Heart left ventricle (tissue), 16 donors: ENCODE measurements at regions not wholly inside any gene's neighbourhood (a gene's known extent, or its start where the extent isn't known, plus 50 kb on each side); places are given as distances from the start of the nearest gene placed in this dataset.

Source experiments
- ATAC-seq, 4 donors: fragments of 200-7000 bp; cut with Tn5 transposase; one replicate each; pipeline ENCODE4 v1.9.1; 2020 to 2022; ENCODE audit warnings: moderate library complexity in 4 of 4, mild to moderate bottlenecking in 3 of 4, moderate number of reproducible peaks in 1 of 4
- DNase-seq, 5 donors: peaks; one replicate each; pipeline ENCODE4 v3.0.0-alpha.2; 2020
- H3K27ac ChIP-seq, 12 donors: fragments of 200-600 bp; sonication (generic) in 4 of 12; one replicate each; pipeline versions ENCODE4 v1.5.0 to v1.8.0; 2016 to 2022; ENCODE audit warnings: mild to moderate bottlenecking in 2 of 12
- H3K27me3 ChIP-seq, 9 donors: fragments of 200-600 bp; sonication (generic) in 2 of 9; one replicate each; pipeline versions ENCODE4 v1.5.1 to v1.8.0; 2016 to 2022; ENCODE audit warnings: mild to moderate bottlenecking in 3 of 9
- H3K36me3 ChIP-seq, 9 donors: fragments of 200-600 bp; sonication (generic) in 2 of 9; one replicate each; pipeline versions ENCODE4 v1.5.0 to v1.8.0; 2018 to 2022; ENCODE audit warnings: mild to moderate bottlenecking in 2 of 9
- H3K4me1 ChIP-seq, 12 donors: fragments of 200-600 bp; sonication (generic) in 4 of 12; one replicate each; pipeline versions ENCODE4 v1.5.0 to v1.8.0; 2016 to 2022; ENCODE audit warnings: mild to moderate bottlenecking in 3 of 12
- H3K4me3 ChIP-seq, 12 donors: fragments of 200-600 bp; sonication (generic) in 4 of 12; one replicate each; pipeline versions ENCODE4 v1.5.0 to v1.8.0; 2017 to 2022; ENCODE audit warnings: mild to moderate bottlenecking in 9 of 12, moderate library complexity in 4 of 12
- H3K9me3 ChIP-seq, 12 donors: fragments of 200-600 bp; sonication (generic) in 4 of 12; one replicate each; pipeline versions ENCODE4 v1.5.0 to v1.8.0; 2016 to 2022; ENCODE audit warnings: mild to moderate bottlenecking in 1 of 12
- POLR2A ChIP-seq, 2 donors: fragments of 450-650 bp; IDR thresholded peaks; one replicate each; pipeline ENCODE4 v1.6.1; 2017; ENCODE audit warnings: antibody characterized with exemption in 2 of 2, mild to moderate bottlenecking in 2 of 2, moderate library complexity in 2 of 2
- WGBS, 4 donors: extraction: QIAGEN DNeasy Blood & Tissue Kit in 2 of 4; methylation state at CpG; one replicate each; pipeline versions ENCODE4 v1.1.5 to v1.1.7; 2013 to 2018; 5-methylcytosine and 5-hydroxymethylcytosine counted together
- intact Hi-C, 10 donors: fragments of 100-400 bp; cut with DNase I; formaldehyde crosslinking; loops; one replicate each; pipeline versions ENCODE4 v1.11.1 to v1.14.2; 2022
- TF ChIP-seq, protein P1 (sequence below), 12 donors: fragments of 200-600 bp; sonication (generic) in 4 of 12; IDR thresholded peaks; one replicate each; pipeline versions ENCODE4 v1.5.0 to v1.8.0; 2018 to 2022; ENCODE audit warnings: antibody characterized with exemption in 12 of 12, mild to moderate bottlenecking in 5 of 12
- donor health status: ischemic (EF 13 %, LVEDD 7.1; RV severe dilation, severe dysfunction).
- donor health status: healthy with polysubstance abuse.
- donor health status: DM: no; HTN: yes; CAD: no.
- donor health status: DM: no; HTN: no; CAD: no.
- donor health status: ischemic (EF 25% LVEDD 6.9; RV normal size, moderate dysfunction).
- donor health status: ischemic (EF 25% LVEDD 5.7; RV mildly dilated, moderate dysfunction).
- donor health status: healthy.
- donor health status: DM: yes; HTN: yes; CAD: no.
- donor health status: ischemic (EF 35%, LVEDD 5.7; RV mildly dilated, moderate dysfunction).
- donor health status: nonischemic (EF 11% LVEDD 7.7; RV severe dilation, severe dysfunction).
- donor health status: DM: yes; HTN: yes; CAD: no.
- donor health status: PGD.
- donor health status: ischemic (EF 29% LVEDD 5.4; RV normal size, mild dysfunction).
- donor health status: nonischemic (EF 23%, LVEDD 6.1; RV moderate dilation, normal function).

DNA sequence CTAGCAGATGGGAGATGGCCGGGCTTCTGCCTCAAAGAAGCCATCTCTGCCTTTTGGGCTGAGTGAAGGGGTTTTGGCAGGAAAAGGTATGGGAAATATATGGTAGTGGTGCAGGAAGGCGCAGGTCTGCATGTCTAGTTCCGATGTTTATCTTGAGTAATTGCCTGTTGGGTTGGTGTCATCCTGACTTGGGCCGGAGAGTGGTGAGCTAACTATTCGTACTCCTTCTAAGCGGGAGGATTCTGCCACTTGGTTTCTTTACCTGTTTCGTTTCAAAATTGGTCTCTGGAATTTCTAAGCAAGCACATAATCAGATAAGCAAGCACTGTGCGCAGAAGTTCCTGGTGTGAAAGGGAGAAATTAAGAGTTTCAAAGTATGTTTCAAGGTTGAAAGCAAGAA lies 229.6 kb downstream of the SAMD5 start:
- DNase-seq (no peak), ATAC-seq (no peak)
- H3K27me3 ChIP-seq, result no peaks in the 10 kb centered on the region
- H3K9me3 ChIP-seq, result no peaks in the 10 kb centered on the region
- no peaks in the 10 kb centered on the region for H3K36me3 ChIP-seq
- 86 to 91% (median 89%) methylated on average over 8 of the region's 8 CpGs for WGBS, 4 donors
- intact Hi-C loops, result no loop called here
- no peak overlapping the region for H3K27ac ChIP-seq
- H3K4me3 ChIP-seq, result no peak overlapping the region
- no peak for TF ChIP-seq POLR2A (IDR thresholded peaks at IDR 0.05)
- TF ChIP-seq, protein P1, sequence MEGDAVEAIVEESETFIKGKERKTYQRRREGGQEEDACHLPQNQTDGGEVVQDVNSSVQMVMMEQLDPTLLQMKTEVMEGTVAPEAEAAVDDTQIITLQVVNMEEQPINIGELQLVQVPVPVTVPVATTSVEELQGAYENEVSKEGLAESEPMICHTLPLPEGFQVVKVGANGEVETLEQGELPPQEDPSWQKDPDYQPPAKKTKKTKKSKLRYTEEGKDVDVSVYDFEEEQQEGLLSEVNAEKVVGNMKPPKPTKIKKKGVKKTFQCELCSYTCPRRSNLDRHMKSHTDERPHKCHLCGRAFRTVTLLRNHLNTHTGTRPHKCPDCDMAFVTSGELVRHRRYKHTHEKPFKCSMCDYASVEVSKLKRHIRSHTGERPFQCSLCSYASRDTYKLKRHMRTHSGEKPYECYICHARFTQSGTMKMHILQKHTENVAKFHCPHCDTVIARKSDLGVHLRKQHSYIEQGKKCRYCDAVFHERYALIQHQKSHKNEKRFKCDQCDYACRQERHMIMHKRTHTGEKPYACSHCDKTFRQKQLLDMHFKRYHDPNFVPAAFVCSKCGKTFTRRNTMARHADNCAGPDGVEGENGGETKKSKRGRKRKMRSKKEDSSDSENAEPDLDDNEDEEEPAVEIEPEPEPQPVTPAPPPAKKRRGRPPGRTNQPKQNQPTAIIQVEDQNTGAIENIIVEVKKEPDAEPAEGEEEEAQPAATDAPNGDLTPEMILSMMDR (IDR thresholded peaks at IDR 0.05), result no peak
- H3K4me1 ChIP-seq, result peaks cover 0 to 6% (median 0%) of the 10 kb centered on the region in 12 donors

DNA sequence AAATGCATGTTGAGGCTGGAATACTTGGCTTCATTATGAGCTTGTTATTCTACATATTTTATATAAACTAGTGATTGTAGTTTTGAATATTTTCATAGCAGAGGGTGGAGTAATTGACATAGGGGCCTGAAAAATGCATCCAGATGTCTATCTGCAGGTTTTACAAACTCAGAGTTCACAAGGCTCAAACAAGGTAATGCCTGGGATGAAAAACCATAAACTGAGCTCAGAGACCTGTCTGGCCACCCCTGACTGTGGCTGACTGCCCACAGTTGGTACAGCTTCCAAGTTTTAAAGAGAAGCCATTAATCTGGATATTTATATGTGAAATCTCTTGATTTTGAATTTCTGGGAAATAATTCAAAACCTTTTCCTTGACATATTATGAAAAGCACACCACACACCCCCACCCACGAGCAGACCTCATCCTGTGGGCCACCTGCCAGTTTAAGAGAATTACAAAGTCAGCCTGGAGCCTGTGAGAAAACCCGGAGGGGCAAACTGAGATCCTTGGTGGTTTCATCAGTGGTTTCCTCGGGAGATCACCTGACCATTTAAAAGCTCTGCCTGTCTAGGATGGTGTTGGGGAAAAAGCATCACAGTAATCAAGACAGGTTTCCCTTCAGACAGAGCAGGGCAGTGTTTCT lies 230.1 kb downstream of the SAMD5 start:
- Histone ChIP-seq H3K4me3 (no peak overlapping the region), H3K36me3 (no peaks in the 10 kb centered on the region), H3K4me1 (peaks cover 0 to 6% (median 0%) of the 10 kb centered on the region in 12 donors), H3K27ac (no peak overlapping the region), H3K27me3 (no peaks in the 10 kb centered on the region), H3K9me3 (no peaks in the 10 kb centered on the region)
- no peak for ATAC-seq
- WGBS, 4 donors, result 11 to 28% (median 20%) methylated on average over 2 to 3 of the region's 3 CpGs
- TF ChIP-seq, protein P1 (IDR thresholded peaks at IDR 0.05), result no peak
- no peak for TF ChIP-seq POLR2A (IDR thresholded peaks at IDR 0.05)
- DNase-seq, result peak in 1 of 5 donors; percentile 11
- intact Hi-C loops, result no loop called here

DNA sequence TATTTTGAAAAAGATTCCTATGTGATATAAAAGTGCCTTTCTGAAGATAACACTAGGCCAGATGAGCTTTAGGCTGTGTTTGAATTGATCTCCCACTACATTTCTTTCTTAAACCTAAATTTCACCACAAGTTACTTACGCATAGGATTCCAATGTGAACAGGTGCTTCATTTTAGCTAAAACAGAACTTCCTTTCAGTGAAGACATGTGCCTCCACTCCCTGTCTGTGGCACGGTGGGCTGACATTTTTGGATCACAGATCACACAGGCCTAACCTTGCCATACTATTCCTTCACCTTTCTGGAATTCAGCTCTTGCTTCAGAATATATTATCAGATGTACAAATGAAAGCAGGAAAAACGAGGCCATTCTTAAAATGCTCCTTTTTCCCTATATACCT lies 231.8 kb downstream of the SAMD5 start:
- Histone ChIP-seq H3K36me3 (no peaks in the 10 kb centered on the region), H3K27me3 (no peaks in the 10 kb centered on the region), H3K4me1 (peaks cover 0 to 6% (median 0%) of the 10 kb centered on the region in 12 donors), H3K9me3 (no peaks in the 10 kb centered on the region), H3K4me3 (no peak overlapping the region), H3K27ac (no peak overlapping the region)
- WGBS, 4 donors, result 72 to 87% (median 83%) methylated on average over 3 of the region's 3 CpGs
- intact Hi-C loops, result no loop called here
- ATAC-seq, result no peak
- DNase-seq, result no peak
- TF ChIP-seq, protein P1 (IDR thresholded peaks at IDR 0.05), result no peak
- no peak for TF ChIP-seq POLR2A (IDR thresholded peaks at IDR 0.05)

DNA sequence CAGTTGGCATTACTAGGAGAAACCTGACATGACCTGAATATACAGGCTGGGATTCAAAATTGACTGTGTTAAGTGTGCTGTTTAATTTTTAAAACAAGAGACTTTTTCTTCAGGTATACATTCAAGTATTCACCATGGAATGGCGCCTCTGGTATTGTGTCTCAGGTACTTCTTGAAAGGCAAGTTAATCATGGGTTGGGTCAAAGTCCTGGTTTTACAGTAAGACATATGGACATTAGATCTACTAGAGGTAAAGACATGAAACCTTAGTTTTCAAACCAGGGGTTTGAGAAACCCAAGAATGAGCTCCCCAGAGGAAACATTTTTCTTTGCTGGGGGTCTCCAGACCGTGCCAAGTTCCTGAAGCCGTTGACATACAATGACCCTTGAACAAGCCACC lies 232.4 kb downstream of the SAMD5 start:
- intact Hi-C loops, result no loop called here
- H3K27ac ChIP-seq, result no peak overlapping the region

More for the DNA sequence above, 232.4 kb downstream of the SAMD5 start:
- no peaks in the 10 kb centered on the region for H3K27me3 ChIP-seq
- H3K36me3 ChIP-seq, result no peaks in the 10 kb centered on the region
- 58 to 78% (median 63%) methylated on average over 3 of the region's 3 CpGs for WGBS, 4 donors
- DNase-seq (no peak), ATAC-seq (no peak)
- H3K4me3 ChIP-seq, result no peak overlapping the region
- H3K4me1 ChIP-seq, result peaks cover 0 to 6% (median 0%) of the 10 kb centered on the region in 12 donors
- no peaks in the 10 kb centered on the region for H3K9me3 ChIP-seq
- TF ChIP-seq, protein P1 (IDR thresholded peaks at IDR 0.05), result no peak
- TF ChIP-seq POLR2A (IDR thresholded peaks at IDR 0.05), result no peak
